DMS79 treated with DMSO at 0.1 percent for 48 hours (cell line): ENCODE measurements at regions not wholly inside any gene's neighbourhood (a gene's known extent, or its start where the extent isn't known, plus 50 kb on each side); places are given as distances from the start of the nearest gene placed in this dataset.
"Not testable (repeated sequence)": the region's sequence is repeated elsewhere in the genome, so short reads cannot be mapped to it uniquely, and the experiment has no call there.

ENCODE experiments used
- DNase-seq: peaks from one replicate; lab custom pipeline; 2025; lab: John Stamatoyannopoulos, UW

GRCh38 chr5:125961150-125961549 is 462.1 kb upstream of the GRAMD2B start:
- no peak for DNase-seq

GRCh38 chr5:125965577-125965976 is 457.6 kb upstream of the GRAMD2B start:
- DNase-seq, result no peak

DNA sequence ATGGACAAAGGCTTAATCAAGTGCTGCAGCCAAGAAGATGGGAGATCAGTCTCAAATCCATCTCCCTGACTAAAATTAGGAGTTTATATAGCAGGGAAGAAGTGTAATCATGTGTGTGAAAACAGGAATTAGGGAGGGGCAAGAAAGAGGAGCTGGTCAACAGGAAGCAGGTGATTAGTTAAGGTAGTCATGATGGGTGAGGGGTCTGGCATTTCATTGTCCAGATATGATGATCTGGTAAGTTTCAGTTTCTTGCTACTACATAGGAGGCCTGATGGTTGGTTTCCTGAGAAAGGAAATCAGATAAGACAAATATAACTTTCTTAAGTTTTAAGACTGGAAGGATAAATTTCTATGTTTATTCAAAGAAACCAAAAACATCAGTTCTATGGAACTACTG is 455.6 kb upstream of the GRAMD2B start:
- no peak for DNase-seq

- DNase-seq, result no peak
These were observed 454.0 kb upstream of the GRAMD2B start for GRCh38 chr5:125969011-125969813.

DNA sequence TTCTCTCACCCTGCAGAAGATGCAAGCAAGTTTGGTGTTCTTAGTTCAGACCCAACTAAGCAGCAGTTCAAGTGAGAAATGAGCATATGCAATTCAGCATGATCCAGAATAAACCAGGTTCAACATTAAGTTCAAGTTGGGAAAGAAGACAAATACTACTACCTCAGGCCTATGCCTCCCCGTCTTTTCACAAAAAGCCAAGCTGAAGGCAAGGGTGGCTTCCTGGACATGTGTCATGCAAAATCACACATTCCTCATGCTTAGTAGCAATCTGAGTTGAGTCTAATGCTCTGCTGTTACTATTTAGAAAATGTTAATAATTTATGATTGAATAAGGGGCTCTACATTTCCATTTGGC is 453.4 kb upstream of the GRAMD2B start:
- no peak for DNase-seq

DNA sequence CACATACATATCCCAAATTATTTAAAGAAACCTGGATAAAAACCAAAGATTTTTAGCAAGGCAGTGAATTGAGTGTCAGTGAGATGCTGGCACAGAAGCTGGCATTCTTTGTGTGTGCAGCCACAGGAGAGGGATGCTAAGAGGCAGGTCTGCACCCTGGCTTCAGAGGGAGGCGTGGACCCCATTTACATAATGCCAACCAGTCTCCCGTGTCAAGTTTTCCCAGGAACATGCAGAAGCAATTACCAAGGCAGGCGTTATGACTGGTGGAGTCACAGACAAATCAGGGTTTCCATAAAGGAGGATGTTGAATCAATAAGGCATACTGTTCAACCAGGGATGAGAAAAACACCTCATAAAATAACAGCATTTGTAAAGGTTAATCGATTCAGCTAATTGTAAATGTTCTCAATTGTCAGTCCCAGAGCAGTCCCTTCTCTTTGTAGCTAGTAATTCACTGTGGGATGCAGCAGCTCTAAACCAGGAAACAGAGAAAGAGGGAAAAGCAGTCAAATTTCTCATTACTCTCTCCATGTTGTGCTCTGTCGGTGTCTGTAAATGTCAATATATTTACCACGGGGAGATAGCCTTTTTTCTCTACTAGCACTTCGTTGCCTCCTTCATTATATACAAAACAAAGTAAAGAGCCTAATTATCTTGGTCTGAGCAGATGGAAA is 452.4 kb upstream of the GRAMD2B start:
- DNase-seq, result no peak

DNA sequence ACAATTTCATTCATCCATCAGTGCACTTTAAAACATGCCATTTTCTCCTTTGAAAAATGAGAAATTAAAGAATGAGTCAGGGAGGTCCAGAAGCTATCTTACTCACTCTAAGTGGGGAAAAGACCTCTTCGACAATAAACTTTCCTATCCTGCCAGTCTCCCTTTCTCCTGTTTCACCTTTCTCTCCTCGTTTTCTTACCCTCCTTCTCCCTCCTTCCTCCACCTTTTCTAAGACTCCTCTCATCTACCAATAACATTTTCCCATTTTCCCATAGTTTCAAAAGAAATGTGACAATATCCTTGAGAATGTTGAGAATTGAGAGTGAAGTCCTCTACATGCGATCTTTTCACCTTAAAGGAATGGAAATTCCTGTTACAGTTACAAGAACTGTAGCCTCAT is 450.5 kb upstream of the GRAMD2B start:
- no peak for DNase-seq

GRCh38 chr5:125974679-125975078 is 448.5 kb upstream of the GRAMD2B start:
- no peak for DNase-seq

GRCh38 chr5:125976421-125977000 is 446.7 kb upstream of the GRAMD2B start:
- DNase-seq, result no peak

- no peak for DNase-seq
These were observed 445.2 kb upstream of the GRAMD2B start for GRCh38 chr5:125978015-125978414.

DNA sequence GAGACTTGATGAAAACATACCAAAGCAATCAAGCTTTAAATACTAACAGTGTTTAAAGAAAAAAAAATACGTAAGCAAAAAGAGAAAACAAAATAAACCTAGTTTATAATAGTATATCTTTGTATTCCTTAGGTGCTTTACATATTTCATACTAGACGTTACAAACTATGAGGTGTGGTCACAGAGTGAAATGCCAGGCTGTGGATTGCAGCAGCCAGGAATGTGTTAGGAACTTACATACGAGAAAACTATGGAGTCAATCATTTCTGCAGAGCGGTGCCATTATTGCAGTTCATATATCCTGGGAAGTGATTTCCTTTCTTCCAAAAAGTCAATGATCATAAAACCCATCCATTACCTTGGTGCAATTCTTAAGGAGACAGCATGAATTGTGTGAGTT is 443.6 kb upstream of the GRAMD2B start:
- DNase-seq, result no peak

DNA sequence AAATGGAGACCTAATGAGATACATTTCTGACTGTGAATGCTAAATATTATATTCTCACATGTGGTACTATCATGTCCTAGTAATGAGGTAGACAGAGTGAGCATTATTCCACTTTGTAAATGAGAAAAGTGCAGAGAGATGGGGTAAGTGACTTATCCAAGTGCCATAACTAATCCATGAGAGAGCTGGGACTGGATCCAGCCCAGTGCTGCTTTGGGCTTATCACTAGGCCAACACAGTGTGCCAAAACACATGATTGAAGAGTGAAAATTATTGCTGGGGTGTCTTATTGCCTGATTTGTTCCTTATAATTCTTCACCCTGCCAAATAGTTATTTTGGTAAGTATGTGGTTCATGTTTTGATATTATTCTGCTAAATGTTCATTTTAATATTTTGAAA is 442.2 kb upstream of the GRAMD2B start:
- DNase-seq, result no peak

GRCh38 chr5:125987677-125988255 is 435.4 kb upstream of the GRAMD2B start:
- no peak for DNase-seq

DNA sequence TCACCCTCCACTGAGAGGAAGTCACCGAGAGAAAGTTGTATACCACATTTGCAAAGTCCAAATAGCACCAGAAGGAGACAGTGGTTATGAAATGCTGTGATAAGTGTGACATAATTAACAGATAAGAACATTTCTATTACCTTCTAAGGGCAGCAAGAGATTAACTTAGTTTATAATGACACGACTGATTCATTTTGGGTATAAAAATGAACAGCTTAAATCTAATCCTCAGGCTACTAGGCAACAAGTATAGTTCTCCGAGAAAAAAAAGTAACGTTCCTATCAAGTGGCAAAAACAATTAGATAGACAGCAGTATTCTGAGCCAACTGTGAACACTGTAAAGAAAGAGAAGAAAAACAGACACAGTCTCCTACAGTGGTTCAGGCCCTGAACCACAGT is 431.2 kb upstream of the GRAMD2B start:
- no peak for DNase-seq

DNA sequence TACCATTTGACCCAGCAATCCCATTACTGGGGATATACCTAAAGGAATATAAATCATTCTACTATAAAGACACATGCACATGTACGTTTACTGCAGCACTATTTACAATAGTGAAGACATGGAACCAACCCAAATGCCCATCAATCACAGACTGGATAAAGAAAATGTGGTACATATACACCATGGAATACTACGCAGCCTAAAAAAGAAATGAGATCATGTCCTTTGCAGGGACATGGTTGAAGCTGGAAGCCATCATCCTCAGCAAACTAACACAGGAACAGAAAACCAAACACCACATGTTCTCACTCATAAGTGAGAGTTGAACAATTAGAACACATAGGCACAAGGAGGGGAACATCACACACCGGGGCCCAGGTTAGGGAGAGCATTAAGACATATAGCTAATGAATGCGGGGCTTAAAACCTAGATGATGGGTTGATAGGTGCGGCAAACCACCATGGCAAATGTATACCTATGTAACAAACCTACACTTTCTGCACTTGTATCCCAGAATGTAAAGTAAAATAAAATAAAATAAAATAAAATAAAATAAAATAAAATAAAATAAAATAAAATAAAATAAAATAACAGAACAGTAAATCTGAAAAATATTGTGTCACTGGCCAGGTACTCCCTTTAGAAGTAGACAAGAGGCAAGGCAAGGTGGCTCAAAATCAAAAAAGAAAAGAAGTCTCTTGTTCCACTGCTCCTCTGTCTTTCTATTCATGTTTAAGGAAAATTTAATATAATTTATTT is 423.8 kb upstream of the GRAMD2B start:
- not testable (repeated sequence) for DNase-seq

DNA sequence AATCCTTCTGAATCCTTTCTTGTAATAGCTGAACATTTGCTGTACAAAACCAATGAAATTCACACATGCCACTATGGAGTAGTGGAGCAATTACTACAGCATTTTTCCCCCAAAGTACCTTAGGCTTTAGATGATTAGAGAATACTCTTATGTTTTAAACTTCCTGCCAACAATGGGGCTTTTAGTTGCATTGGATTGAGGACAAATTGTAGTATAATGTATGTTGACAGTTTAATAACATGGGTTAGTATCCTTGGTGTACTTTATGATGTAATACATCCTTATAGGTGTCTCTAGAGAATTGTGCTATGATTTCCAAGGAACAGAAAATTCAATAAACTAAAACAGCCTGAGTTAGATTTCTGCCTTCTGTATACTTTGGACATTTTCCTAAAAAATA is 422.7 kb upstream of the GRAMD2B start:
- DNase-seq, result peak; percentile 41

DNA sequence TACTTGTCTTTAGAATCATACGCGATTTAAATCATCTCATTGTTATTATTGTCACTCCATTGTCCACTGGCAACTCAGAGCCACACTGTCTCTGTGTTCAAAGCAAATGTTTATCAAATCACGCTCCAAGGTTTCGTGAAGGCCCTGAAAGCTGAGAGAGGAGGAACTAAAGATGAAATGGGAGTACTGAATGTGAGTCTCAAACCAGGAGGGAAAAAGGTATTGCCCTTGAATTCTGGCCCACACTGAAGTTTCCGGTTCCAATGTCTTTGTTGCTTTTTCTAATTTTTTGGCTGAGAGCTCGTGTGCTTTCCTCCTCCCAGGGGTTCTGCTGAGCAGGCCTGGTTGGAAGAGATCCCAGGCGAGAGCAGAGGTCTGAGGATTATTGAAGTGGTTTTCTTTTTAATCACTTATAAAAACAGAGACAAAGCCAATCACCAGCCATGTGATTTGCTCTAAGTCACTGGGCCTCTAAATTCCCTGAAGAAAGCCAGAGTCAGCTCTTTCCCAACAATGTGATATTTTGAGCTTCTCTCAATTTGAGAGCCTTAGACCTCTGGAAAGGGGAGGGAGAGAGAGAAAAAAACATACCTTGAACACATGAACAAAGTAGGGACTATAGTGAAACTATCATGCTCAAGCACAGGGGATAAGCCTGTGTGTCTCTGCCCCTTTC is 420.8 kb upstream of the GRAMD2B start:
- peak; percentile 52 for DNase-seq

GRCh38 chr5:126003309-126003708 is 419.9 kb upstream of the GRAMD2B start:
- peak; percentile 25 for DNase-seq

DNA sequence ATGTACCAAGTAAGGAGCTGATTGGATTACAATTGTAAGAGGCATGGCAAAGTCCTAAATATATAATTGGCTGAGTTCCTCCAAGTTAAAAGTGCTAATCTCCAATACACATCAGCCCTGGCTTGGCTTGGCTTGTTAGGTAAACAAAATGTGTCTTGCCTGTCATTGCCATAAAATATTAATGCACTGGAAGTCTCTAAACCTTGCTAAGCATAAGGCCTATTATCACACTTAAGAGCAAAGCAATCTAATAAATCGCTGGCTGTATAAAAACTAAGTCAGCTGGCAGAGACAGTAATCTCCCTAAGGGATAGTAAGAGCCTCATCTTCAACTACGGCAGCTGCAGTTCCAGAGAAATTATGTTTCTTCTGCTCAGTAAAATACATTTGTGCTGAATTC is 418.6 kb upstream of the GRAMD2B start:
- peak; percentile 30 for DNase-seq

DNA sequence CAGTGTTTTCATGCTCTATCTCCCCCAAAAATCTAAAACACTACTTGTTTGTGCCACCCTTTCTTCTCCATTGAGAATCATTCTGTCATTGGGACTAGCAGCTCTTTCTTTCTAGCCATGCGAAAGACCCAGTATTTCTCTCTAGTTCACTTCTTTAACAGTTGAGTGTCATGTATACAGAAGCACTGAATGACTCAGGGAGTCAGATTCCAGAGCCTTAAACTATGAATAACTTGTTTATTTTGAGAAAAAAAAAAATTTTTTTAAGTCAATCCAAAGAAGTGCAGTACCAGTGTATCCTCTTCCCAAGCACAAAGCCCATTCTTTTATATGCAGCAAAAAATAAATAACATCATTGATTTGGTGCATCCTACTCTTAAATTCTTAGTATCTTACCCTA is 415.4 kb upstream of the GRAMD2B start:
- no peak for DNase-seq

DNA sequence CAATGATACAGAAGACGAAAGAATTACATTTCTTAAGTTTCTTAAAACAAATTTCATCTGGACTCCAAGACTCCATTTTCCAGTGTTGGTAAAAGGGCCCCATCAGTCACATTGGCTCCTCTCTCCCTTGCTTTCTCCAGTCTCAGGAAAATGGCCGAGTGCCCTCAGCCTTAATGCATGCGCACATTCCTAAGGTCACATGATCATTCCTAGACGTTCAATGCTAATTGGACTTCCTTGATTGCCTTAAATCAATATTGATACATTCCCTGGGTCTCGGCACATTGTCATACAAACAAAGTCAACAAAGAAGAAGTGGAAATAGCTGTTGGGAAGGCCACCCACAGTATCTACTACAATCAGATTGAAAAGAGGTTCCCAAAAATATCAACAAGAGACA is 413.6 kb upstream of the GRAMD2B start:
- no peak for DNase-seq

DNA sequence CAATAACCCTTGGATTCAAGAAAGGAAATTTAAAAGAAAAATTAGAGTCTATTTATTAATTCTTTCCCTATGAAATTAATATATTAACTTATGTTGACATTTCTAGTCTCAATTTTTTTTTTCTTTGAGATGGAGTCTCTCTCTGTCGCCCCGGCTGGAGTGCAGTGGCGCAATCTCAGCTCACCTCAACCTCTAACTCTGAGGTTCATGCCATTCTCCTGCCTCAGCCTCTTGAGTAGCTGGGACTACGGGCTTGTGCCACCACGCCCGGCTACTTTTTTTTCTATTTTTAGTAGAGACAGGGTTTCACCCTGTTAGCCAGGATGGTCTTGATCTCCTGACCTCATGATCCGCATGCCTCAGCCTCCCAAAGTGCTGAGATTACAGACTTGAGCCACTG is 411.7 kb upstream of the GRAMD2B start:
- not testable (repeated sequence) for DNase-seq
